Vagina (tissue), 2 donors: ENCODE measurements at regions not wholly inside any gene's neighbourhood (a gene's known extent, or its start where the extent isn't known, plus 50 kb on each side); places are given as distances from the start of the nearest gene placed in this dataset.

ENCODE experiments used
- DNase-seq, 2 donors: peaks; one replicate each; pipeline ENCODE4 v3.0.0-alpha.2; 2017; ENCODE audit errors: extremely low spot score in 2 of 2
- H3K27ac ChIP-seq: fragments of 200-600 bp; sonication (generic); one replicate; pipeline ENCODE4 v1.5.1; 2019
- H3K27me3 ChIP-seq: fragments of 200-600 bp; sonication (generic); one replicate; pipeline ENCODE4 v1.5.1; 2019
- H3K36me3 ChIP-seq, 2 donors: fragments of 200-600 bp; sonication (generic); one replicate each; pipeline ENCODE4 v1.5.1; 2017 to 2019
- H3K4me1 ChIP-seq: fragments of 200-600 bp; sonication (generic); one replicate; pipeline ENCODE4 v1.5.1; 2019
- H3K4me3 ChIP-seq, 2 donors: fragments of 200-600 bp; sonication (generic); 1 replicate in 1 of 2; 2 replicates in 1 of 2; pipeline ENCODE4 v1.5.1; 2016 to 2019
- H3K9me3 ChIP-seq: fragments of 200-600 bp; sonication (generic); one replicate; pipeline ENCODE4 v1.5.1; 2019
- POLR2A ChIP-seq, 2 donors: fragments of 450-650 bp; IDR thresholded peaks; one replicate each; pipeline ENCODE4 v1.6.1; 2017; ENCODE audit warnings: antibody characterized with exemption in 2 of 2, mild to moderate bottlenecking in 2 of 2, moderate library complexity in 2 of 2
- POLR2AphosphoS5 ChIP-seq, 2 donors: sonication (generic); formaldehyde crosslinking; IDR thresholded peaks; one replicate each; pipeline ENCODE4 v1.9.0; 2017; ENCODE audit warnings: antibody characterized with exemption in 2 of 2, mild to moderate bottlenecking in 2 of 2, low read depth in 1 of 2; ENCODE audit not compliant: insufficient read depth in 1 of 2
- intact Hi-C: fragments of 100-400 bp; cut with DNase I; formaldehyde crosslinking; loops from one replicate; pipeline ENCODE4 v1.15.1; 2023
- TF ChIP-seq, protein P1 (sequence below), 3 experiments: fragments of 450-650 bp in 2 of 3; fragments of 200-600 bp in 1 of 3; sonication (generic) in 1 of 3; IDR thresholded peaks; one replicate each; pipeline ENCODE4 v1.5.1; 2017 to 2019; ENCODE audit warnings: antibody characterized with exemption in 3 of 3, mild to moderate bottlenecking in 2 of 3, moderate library complexity in 2 of 3

DNA sequence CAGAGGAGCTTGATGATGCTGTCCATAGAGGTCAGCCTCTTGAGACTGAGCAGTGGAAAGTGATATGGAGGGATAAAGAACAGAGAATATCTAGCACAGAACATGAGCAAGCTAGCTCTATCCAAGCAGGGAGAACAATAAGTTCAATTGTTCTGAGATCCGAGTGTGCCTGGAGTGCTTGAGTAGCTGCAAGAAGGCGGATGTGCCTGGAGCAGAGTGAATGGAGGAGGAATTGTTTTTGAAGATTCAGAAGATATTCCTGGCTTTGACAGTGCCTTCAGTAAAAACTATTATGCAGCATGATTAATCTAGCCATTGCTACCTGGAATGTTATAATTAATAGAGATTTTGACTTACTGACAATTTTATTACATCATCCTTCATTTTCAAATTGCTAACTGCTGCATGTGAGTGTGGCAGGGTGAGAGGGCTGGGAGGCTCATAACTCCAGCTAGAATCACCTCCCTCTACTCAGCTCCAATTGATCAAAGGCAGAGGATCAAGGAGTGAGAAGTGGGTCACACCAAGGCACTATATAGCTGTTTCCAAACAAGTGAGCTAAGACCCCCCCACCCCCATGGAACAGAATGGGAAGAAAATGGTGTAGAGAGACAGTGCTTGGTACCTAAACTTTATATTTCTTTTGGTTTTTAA, 302.8 kb downstream of the ADRA2A start:
- intact Hi-C loops, result no loop called here
- H3K4me1 ChIP-seq, result no peaks in the 10 kb centered on the region
- no peak overlapping the region for H3K27ac ChIP-seq
- TF ChIP-seq, protein P1, sequence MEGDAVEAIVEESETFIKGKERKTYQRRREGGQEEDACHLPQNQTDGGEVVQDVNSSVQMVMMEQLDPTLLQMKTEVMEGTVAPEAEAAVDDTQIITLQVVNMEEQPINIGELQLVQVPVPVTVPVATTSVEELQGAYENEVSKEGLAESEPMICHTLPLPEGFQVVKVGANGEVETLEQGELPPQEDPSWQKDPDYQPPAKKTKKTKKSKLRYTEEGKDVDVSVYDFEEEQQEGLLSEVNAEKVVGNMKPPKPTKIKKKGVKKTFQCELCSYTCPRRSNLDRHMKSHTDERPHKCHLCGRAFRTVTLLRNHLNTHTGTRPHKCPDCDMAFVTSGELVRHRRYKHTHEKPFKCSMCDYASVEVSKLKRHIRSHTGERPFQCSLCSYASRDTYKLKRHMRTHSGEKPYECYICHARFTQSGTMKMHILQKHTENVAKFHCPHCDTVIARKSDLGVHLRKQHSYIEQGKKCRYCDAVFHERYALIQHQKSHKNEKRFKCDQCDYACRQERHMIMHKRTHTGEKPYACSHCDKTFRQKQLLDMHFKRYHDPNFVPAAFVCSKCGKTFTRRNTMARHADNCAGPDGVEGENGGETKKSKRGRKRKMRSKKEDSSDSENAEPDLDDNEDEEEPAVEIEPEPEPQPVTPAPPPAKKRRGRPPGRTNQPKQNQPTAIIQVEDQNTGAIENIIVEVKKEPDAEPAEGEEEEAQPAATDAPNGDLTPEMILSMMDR (IDR thresholded peaks at IDR 0.05), result no peak
- TF ChIP-seq POLR2AphosphoS5 (IDR thresholded peaks at IDR 0.05; ENCODE audit: insufficient read depth in 1 of 2, low read depth in 1 of 2) (no peak), POLR2A (IDR thresholded peaks at IDR 0.05) (no peak)
- H3K4me3 ChIP-seq, result no peak overlapping the region
- H3K36me3 ChIP-seq, result no peaks in the 10 kb centered on the region
- DNase-seq, result no peak
- H3K27me3 ChIP-seq, result no peaks in the 10 kb centered on the region
- no peaks in the 10 kb centered on the region for H3K9me3 ChIP-seq

DNA sequence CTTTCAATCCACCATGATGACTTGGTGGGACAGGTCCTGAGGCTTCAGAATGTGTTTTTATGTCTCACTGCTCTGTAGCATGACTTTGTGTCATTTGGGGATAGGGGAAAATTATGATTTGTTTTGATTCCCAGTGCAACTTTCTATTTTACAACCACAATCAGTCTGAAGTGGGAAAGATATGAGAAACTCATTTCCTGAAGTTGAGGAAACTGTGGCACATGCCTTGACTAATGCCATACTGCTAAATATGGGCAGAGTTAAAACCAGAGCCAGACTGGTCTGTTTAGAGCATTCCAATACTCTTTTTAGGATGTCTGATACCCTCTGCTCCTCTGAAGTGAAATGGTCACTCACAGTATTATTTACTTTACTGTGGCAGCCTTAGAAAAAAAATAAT, 307.7 kb downstream of the ADRA2A start:
- Histone ChIP-seq H3K4me3 (no peak overlapping the region), H3K27ac (no peak overlapping the region), H3K36me3 (no peaks in the 10 kb centered on the region), H3K27me3 (no peaks in the 10 kb centered on the region), H3K4me1 (no peaks in the 10 kb centered on the region), H3K9me3 (no peaks in the 10 kb centered on the region)
- no peak for DNase-seq
- TF ChIP-seq, protein P1 (IDR thresholded peaks at IDR 0.05), result no peak
- TF ChIP-seq POLR2A (IDR thresholded peaks at IDR 0.05) (no peak), POLR2AphosphoS5 (IDR thresholded peaks at IDR 0.05; ENCODE audit: insufficient read depth in 1 of 2, low read depth in 1 of 2) (no peak)
- intact Hi-C loops, result no loop called here

DNA sequence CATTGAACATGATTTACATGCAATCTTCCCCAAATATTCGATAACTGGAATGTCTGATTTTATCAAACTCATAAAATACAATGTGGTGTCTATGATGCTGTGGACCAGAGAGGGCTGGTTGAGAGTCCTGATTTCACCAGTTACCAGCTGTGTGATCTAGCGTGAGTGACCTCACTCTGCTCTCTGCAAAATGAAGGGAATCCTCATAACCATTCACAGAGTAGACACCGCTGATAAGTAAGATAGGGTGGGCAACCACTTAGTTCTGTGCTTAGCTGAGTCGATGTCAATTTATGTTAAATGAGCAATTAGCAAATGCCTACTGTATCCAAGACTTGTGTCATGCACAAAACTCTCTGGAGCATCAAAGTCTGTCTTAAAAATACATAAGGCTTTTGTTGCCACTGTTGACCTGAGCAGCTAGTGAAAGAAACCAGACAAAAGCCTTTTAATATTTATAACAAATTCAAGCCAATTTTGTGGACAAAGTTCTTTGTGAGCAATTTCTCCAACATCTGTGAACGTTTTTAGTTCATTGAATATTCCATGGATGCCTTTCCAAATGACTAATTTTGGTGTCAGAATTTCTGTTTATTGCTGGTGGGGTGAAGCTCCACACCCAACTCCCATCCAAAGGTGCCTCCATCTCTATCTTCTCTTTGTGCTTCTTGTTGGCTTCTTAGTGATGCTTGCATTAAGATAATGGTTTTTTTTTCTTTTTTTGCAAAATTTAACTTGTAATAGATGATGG, 314.2 kb downstream of the ADRA2A start:
- Histone ChIP-seq H3K27me3 (no peaks in the 10 kb centered on the region), H3K27ac (no peak overlapping the region), H3K4me1 (peaks cover 30% of the 10 kb centered on the region), H3K4me3 (no peak overlapping the region), H3K9me3 (no peaks in the 10 kb centered on the region), H3K36me3 (no peaks in the 10 kb centered on the region)
- TF ChIP-seq POLR2A (IDR thresholded peaks at IDR 0.05), result no peak
- TF ChIP-seq POLR2AphosphoS5 (IDR thresholded peaks at IDR 0.05; ENCODE audit: insufficient read depth in 1 of 2, low read depth in 1 of 2), result no peak
- TF ChIP-seq, protein P1 (IDR thresholded peaks at IDR 0.05), result no peak
- no peak for DNase-seq
- intact Hi-C loops, result no loop called here

DNA sequence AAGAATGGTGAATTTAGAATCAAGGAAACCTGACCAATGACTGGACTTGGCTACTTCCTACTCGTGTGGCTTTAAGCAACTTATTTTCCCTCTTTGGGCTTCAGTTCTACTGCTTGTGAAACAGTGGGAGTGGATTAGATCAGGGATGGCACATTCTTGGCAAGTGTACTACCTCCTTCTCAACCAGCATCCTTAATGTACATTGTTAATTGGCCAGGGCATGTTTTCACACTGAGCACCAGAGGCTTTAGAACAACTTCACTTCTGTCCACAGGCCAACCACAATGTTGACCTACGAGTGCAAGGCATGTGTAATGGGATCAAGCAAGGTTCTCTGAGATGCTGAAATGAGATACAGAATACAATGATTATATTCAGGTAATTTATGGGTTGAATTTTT, 315.3 kb downstream of the ADRA2A start:
- no peak overlapping the region for H3K27ac ChIP-seq
- peaks cover 30% of the 10 kb centered on the region for H3K4me1 ChIP-seq

More for the DNA sequence above, 315.3 kb downstream of the ADRA2A start:
- H3K9me3 ChIP-seq, result no peaks in the 10 kb centered on the region
- TF ChIP-seq POLR2A (IDR thresholded peaks at IDR 0.05) (no peak), POLR2AphosphoS5 (IDR thresholded peaks at IDR 0.05; ENCODE audit: insufficient read depth in 1 of 2, low read depth in 1 of 2) (no peak)
- TF ChIP-seq, protein P1 (IDR thresholded peaks at IDR 0.05), result no peak
- intact Hi-C loops, result no loop called here
- DNase-seq, result no peak
- H3K36me3 ChIP-seq, result no peaks in the 10 kb centered on the region
- no peak overlapping the region for H3K4me3 ChIP-seq
- H3K27me3 ChIP-seq, result no peaks in the 10 kb centered on the region
